Hematopoietic multipotent progenitor cell treated with erythropoietin and hydrocortisone succinate and interleukin-3 and kit ligand, for 8 days (in vitro differentiated cells): ENCODE measurements at regions not wholly inside any gene's neighbourhood (a gene's known extent, or its start where the extent isn't known, plus 50 kb on each side); places are given as distances from the start of the nearest gene placed in this dataset.
"Not testable (repeated sequence)": the region's sequence is repeated elsewhere in the genome, so short reads cannot be mapped to it uniquely, and the experiment has no call there.

ENCODE experiments used
- DNase-seq: peaks from one replicate; pipeline ENCODE4 v3.0.0-alpha.2; 2015

- no peak for DNase-seq
Observed at GRCh38 chr13:54927538-54927937, 1898.9 kb downstream of the OLFM4 start.

GRCh38 chr13:54928071-54928470 is 1899.5 kb downstream of the OLFM4 start:
- DNase-seq: no peak

GRCh38 chr13:54934121-54934520 is 1905.5 kb downstream of the OLFM4 start:
- no peak for DNase-seq

GRCh38 chr13:54945973-54946372 is 1917.4 kb downstream of the OLFM4 start:
- no peak for DNase-seq

GRCh38 chr13:54949735-54950134 is 1921.1 kb downstream of the OLFM4 start:
- DNase-seq: no peak

- DNase-seq: no peak
Observed at GRCh38 chr13:54950546-54950945, 1921.9 kb downstream of the OLFM4 start.

- DNase-seq: no peak
Observed at GRCh38 chr13:54953786-54954185, 1925.2 kb downstream of the OLFM4 start.

GRCh38 chr13:54958781-54959180 is 1930.2 kb downstream of the OLFM4 start:
- DNase-seq: no peak

GRCh38 chr13:54965881-54966280 is 1937.3 kb downstream of the OLFM4 start:
- DNase-seq: no peak

GRCh38 chr13:54972838-54973237 is 1944.2 kb downstream of the OLFM4 start:
- DNase-seq: no peak

- no peak for DNase-seq
Observed at GRCh38 chr13:54975676-54976075, 1947.1 kb downstream of the OLFM4 start.

GRCh38 chr13:54980651-54981050 is 1952.0 kb downstream of the OLFM4 start:
- no peak for DNase-seq

- DNase-seq: no peak
Observed at GRCh38 chr13:54989418-54989817, 1960.8 kb downstream of the OLFM4 start.

- no peak for DNase-seq
Observed at GRCh38 chr13:54999399-54999907, 1970.8 kb downstream of the OLFM4 start.

- no peak for DNase-seq
Observed at GRCh38 chr13:55000043-55000442, 1971.4 kb downstream of the OLFM4 start.

- no peak for DNase-seq
Observed at GRCh38 chr13:55000844-55001243, 1972.2 kb downstream of the OLFM4 start.

GRCh38 chr13:55001881-55002280 is 1973.3 kb downstream of the OLFM4 start:
- DNase-seq: no peak

GRCh38 chr13:55007681-55008080 is 1979.1 kb downstream of the OLFM4 start:
- no peak for DNase-seq

- DNase-seq: no peak
Observed at GRCh38 chr13:55013051-55013450, 1984.4 kb downstream of the OLFM4 start.

GRCh38 chr13:55029280-55029679 is 2000.7 kb downstream of the OLFM4 start:
- DNase-seq: no peak

- DNase-seq: no peak
Observed at GRCh38 chr13:55038230-55038629, 2009.6 kb downstream of the OLFM4 start.

- DNase-seq: not testable (repeated sequence)
Observed at GRCh38 chr13:55053891-55054550, 2025.4 kb downstream of the OLFM4 start.

- not testable (repeated sequence) for DNase-seq
Observed at GRCh38 chr13:55055666-55056065, 2027.1 kb downstream of the OLFM4 start.

GRCh38 chr13:55062662-55063061 is 2034.0 kb downstream of the OLFM4 start:
- DNase-seq: no peak

- DNase-seq: no peak
Observed at GRCh38 chr13:55067946-55068345, 2039.3 kb downstream of the OLFM4 start.
